HCT116 (cell line): ENCODE measurements at regions not wholly inside any gene's neighbourhood (a gene's known extent, or its start where the extent isn't known, plus 50 kb on each side); places are given as distances from the start of the nearest gene placed in this dataset.

Experiments
- CTCF ChIP-seq, 3 experiments: fragments of 200-600 bp in 1 of 3; sonication (generic) in 1 of 3; IDR thresholded peaks in 2 of 3; conservative IDR thresholded peaks in 1 of 3; 2 replicates each; pipeline ENCODE4 v1.5.1; 2012 to 2017; ENCODE audit warnings: low read depth in 2 of 3, low read length in 2 of 3, antibody characterized with exemption in 1 of 3, borderline replicate concordance in 1 of 3, control low read depth in 1 of 3, mild to moderate bottlenecking in 1 of 3, mixed read lengths in 1 of 3, mixed run types in 1 of 3, moderate library complexity in 1 of 3; ENCODE audit not compliant: insufficient read depth in 1 of 3
- EZH2 ChIP-seq: fragments of 200-600 bp; sonication (generic); IDR thresholded peaks from 2 replicates; pipeline ENCODE4 v1.6.1; 2017; ENCODE audit warnings: antibody characterized with exemption, mixed run types
- MAX ChIP-seq: IDR thresholded peaks from 2 replicates; pipeline ENCODE4 v1.6.1; 2012
- POLR2A ChIP-seq: IDR thresholded peaks from 2 replicates; pipeline ENCODE4 v1.7.0; 2011; ENCODE audit warnings: borderline replicate concordance; ENCODE audit not compliant: insufficient read depth, insufficient read length; ENCODE audit errors: extremely low read depth
- POLR2AphosphoS5 ChIP-seq: IDR thresholded peaks from 2 replicates; pipeline ENCODE4 v1.6.1; 2011; ENCODE audit warnings: mild to moderate bottlenecking, low read depth, low read length, moderate library complexity
- RAD21 ChIP-seq: IDR thresholded peaks from 2 replicates; pipeline ENCODE4 v1.6.1; 2012; ENCODE audit warnings: low read depth, mild to moderate bottlenecking
- SIN3A ChIP-seq: IDR thresholded peaks from 2 replicates; pipeline ENCODE4 v1.6.1; 2012; ENCODE audit warnings: low read depth
- TCF7L2 ChIP-seq: IDR thresholded peaks from 2 replicates; pipeline ENCODE4 v1.7.0; 2011; ENCODE audit warnings: borderline replicate concordance, inconsistent platforms; ENCODE audit not compliant: insufficient read depth, insufficient read length; ENCODE audit errors: extremely low read depth
- YY1 ChIP-seq: IDR thresholded peaks from 2 replicates; pipeline ENCODE4 v1.6.1; 2011; ENCODE audit warnings: low read length, low read depth, moderate library complexity, mild to moderate bottlenecking; ENCODE audit not compliant: insufficient replicate concordance; ENCODE audit errors: extremely low read depth
- ZNF274 ChIP-seq: fragments of 200-500 bp; sonication (Bioruptor generic); IDR thresholded peaks from 2 replicates; pipeline ENCODE4 v1.6.1; 2014; ENCODE audit warnings: mild to moderate bottlenecking, low read depth, low read length, inconsistent platforms

- TF ChIP-seq POLR2AphosphoS5: no peak
- no peak for TF ChIP-seq SIN3A
- TF ChIP-seq CTCF (IDR thresholded peaks at IDR 0.05 in 2 of 3, conservative IDR thresholded peaks at IDR 0.05 in 1 of 3; ENCODE audit: borderline replicate concordance in 1 of 3, insufficient read depth in 1 of 3, low read depth in 2 of 3, low read length in 2 of 3): no peak
- no peak for TF ChIP-seq TCF7L2
- TF ChIP-seq EZH2: no peak
- no peak for TF ChIP-seq POLR2A
- no peak for TF ChIP-seq ZNF274
- no peak for TF ChIP-seq YY1
- no peak for TF ChIP-seq RAD21
- no peak for TF ChIP-seq MAX
These were observed 424.8 kb upstream of the PLXNA2 start for GRCh38 chr1:208668991-208669390.
